Loucy (cell line): ENCODE measurements at regions not wholly inside any gene's neighbourhood (a gene's known extent, or its start where the extent isn't known, plus 50 kb on each side); places are given as distances from the start of the nearest gene placed in this dataset.

Source experiments
- EZH2phosphoT487 ChIP-seq: fragments of 200-600 bp; IDR thresholded peaks from 2 replicates; pipeline ENCODE4 v1.6.1; 2018; ENCODE audit warnings: antibody characterized with exemption, mild to moderate bottlenecking, moderate library complexity, borderline replicate concordance
- TF ChIP-seq, protein P1 (sequence below): fragments of 200-600 bp; sonication (generic); conservative IDR thresholded peaks from 2 replicates; pipeline ENCODE4 v1.5.1; 2014; ENCODE audit warnings: mild to moderate bottlenecking, antibody characterized with exemption, low read length

DNA sequence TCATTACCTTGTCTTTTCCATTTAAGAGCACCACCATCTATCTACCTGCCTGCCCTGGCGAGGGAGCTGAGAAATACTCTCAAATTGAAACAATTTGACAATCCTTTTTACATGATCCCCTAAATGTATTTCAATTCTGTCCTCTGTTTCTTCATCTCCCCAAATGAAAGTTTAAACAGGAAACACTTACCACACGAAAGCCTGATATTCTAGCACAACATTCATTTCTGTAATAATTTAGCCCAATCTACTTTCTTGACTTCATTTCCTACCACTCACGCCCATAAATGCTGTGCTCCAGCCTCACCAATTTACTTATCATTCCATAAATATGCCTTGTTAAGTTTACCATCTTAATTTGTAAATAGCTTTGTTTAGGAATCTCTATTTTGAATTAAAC lies 89.8 kb upstream of the MS4A8 start:
- TF ChIP-seq, protein P1, sequence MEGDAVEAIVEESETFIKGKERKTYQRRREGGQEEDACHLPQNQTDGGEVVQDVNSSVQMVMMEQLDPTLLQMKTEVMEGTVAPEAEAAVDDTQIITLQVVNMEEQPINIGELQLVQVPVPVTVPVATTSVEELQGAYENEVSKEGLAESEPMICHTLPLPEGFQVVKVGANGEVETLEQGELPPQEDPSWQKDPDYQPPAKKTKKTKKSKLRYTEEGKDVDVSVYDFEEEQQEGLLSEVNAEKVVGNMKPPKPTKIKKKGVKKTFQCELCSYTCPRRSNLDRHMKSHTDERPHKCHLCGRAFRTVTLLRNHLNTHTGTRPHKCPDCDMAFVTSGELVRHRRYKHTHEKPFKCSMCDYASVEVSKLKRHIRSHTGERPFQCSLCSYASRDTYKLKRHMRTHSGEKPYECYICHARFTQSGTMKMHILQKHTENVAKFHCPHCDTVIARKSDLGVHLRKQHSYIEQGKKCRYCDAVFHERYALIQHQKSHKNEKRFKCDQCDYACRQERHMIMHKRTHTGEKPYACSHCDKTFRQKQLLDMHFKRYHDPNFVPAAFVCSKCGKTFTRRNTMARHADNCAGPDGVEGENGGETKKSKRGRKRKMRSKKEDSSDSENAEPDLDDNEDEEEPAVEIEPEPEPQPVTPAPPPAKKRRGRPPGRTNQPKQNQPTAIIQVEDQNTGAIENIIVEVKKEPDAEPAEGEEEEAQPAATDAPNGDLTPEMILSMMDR: no peak
- no peak for TF ChIP-seq EZH2phosphoT487
